ENCODE measurements at regions not wholly inside any gene's neighbourhood (a gene's known extent, or its start where the extent isn't known, plus 50 kb on each side); places are given as distances from the start of the nearest gene placed in this dataset.

- TF ChIP-seq POLR2A (IDR thresholded peaks at IDR 0.05; ENCODE audit: borderline replicate concordance, extremely low read depth, insufficient read depth, insufficient read length) (no peak), EZH2 (IDR thresholded peaks at IDR 0.05) (no peak), CTCF (IDR thresholded peaks at IDR 0.05 in 2 of 3, conservative IDR thresholded peaks at IDR 0.05 in 1 of 3; ENCODE audit: borderline replicate concordance in 1 of 3, insufficient read depth in 1 of 3, low read depth in 2 of 3, low read length in 2 of 3) (no peak), EZH2phosphoT487 (IDR thresholded peaks at IDR 0.05; ENCODE audit: borderline replicate concordance) (no peak), REST (IDR thresholded peaks at IDR 0.05; ENCODE audit: low read depth) (no peak), ZNF274 (IDR thresholded peaks at IDR 0.05; ENCODE audit: low read depth, low read length) (no peak)
These were observed 611.3 kb downstream of the TBC1D22A start for GRCh38 chr22:47373648-47374272.
